SU-DHL-6 (cell line): ENCODE measurements at regions not wholly inside any gene's neighbourhood (a gene's known extent, or its start where the extent isn't known, plus 50 kb on each side); places are given as distances from the start of the nearest gene placed in this dataset.

Experiments
- CTCF ChIP-seq: fragments of 200-600 bp; sonication (generic); IDR thresholded peaks from one replicate; pipeline ENCODE4 v1.5.1; 2017; ENCODE audit warnings: antibody characterized with exemption, mild to moderate bottlenecking, low read length, moderate library complexity; ENCODE audit not compliant: insufficient read depth, poor library complexity, severe bottlenecking
- EZH2phosphoT487 ChIP-seq: fragments of 200-600 bp; sonication (generic), shearing (Covaris generic); conservative IDR thresholded peaks from 2 replicates; pipeline ENCODE4 v1.6.1; 2018; ENCODE audit warnings: mild to moderate bottlenecking, antibody characterized with exemption, low read length, moderate library complexity, mixed read lengths

DNA sequence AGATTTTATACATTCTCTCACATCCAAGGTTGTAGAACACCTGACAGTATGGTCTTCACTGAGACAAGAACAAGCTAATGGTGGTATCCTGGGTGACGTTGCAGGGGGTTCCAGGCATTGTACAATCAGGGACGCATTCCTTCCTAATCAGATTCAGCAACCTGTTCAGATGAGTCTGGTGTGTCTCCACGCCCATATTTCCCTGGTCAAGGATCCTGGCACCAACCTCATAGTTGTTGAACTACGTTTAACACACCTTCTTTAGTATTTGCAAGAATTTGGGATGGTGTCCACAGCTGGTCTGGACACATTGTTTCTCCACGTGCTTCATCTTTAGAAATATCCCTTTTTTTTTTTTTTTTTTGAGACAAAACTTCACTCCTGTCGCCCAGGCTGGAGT, 161.0 kb upstream of the CDYL start:
- no peak for TF ChIP-seq EZH2phosphoT487
- TF ChIP-seq CTCF, result no peak
